MV-4-11 (cell line): ENCODE measurements at regions not wholly inside any gene's neighbourhood (a gene's known extent, or its start where the extent isn't known, plus 50 kb on each side); places are given as distances from the start of the nearest gene placed in this dataset.
A peak's percentile ranks its signal among the peaks of the same experiment; 100 is the strongest.

Experiments used
- DNase-seq: peaks from one replicate; lab custom pipeline; 2025; lab: John Stamatoyannopoulos, UW

DNA sequence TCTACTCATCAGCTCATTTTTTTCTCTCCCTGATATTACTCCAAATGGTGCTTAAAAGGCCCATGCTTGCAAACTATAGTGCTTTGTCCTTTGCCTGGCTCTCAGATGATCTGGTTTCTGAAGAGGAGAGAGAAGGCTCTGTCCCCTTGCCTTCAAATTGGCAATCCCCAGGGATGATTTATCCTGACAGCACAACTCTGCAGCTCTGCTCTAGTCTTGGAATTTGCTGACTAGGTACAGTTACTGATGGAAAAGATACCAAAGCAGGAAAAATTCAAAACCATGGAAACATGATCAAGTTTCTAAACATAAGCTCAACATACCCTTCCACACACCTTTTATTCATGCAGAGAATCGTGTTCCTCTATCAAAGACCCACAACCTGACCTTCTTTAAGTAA lies 106.7 kb upstream of the CADPS start:
- no peak for DNase-seq

DNA sequence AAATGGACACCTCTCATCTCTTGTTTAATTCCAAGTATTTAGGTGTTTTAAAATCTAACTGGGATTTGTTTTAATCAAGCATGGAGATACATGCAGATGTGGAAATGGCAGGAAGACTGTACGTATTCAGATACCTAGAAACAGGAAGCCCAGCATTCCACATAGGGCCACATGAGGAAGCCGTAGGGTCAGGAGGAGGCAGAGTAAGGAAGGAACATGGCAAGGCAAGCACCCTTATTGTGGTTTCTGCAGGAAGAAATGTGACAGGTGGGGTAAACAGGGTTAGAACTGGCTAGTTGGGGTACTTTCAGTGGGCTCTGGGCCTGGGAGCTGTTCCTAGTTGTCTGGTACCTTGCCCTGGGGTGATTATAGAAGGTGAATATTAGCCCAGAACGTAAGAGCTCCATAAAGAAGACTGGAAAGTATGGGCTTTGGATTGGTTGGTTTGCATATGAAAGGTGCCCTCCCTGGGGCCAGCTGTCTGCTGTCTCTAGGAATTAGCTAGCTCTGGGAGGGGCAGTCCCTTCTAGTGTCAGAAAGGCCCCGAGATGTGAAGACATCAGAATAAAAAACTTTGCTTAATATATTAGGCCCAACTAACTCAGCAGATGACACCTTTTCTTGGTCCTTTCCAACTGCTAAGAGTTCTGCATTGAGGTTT lies 107.7 kb upstream of the CADPS start:
- DNase-seq = no peak

DNA sequence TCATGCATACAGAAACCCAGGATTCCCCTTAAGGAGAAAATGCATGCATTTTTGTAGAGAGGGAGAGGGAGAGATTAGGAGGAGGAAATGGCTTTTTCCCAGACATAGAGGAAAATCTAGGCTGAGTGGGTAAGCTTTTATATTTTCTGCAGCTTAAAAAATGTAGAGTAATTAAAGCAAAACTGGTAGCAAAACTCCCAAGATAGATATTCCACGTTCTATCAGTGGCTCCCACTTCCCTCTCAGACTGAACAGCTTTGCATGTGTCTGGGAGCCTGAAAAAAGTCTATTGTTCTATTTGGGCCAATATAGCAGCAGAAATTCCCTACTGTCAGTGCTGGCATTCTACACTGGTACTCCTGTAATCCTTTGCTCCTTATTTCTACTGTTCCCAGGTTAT lies 110.8 kb upstream of the CADPS start:
- DNase-seq = no peak

DNA sequence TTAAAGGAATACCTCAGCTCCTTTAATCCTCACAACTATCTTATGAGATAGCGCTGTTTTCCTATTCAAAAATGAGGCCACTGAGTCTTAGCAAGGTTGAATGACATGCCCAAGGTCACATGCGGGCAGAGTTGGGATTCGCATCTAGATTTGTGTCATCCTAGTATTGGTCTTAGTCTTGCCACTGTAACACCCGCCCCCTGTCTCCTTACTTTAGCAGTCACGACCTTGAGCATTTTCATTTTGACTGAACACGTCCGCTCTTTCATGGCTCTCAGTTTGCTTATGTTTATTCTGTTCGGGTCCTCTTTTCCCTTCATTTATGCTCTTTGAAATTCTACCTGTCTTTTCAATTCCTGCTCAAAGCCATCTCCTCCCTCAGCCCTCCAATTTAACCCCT lies 112.5 kb upstream of the CADPS start:
- no peak for DNase-seq

DNA sequence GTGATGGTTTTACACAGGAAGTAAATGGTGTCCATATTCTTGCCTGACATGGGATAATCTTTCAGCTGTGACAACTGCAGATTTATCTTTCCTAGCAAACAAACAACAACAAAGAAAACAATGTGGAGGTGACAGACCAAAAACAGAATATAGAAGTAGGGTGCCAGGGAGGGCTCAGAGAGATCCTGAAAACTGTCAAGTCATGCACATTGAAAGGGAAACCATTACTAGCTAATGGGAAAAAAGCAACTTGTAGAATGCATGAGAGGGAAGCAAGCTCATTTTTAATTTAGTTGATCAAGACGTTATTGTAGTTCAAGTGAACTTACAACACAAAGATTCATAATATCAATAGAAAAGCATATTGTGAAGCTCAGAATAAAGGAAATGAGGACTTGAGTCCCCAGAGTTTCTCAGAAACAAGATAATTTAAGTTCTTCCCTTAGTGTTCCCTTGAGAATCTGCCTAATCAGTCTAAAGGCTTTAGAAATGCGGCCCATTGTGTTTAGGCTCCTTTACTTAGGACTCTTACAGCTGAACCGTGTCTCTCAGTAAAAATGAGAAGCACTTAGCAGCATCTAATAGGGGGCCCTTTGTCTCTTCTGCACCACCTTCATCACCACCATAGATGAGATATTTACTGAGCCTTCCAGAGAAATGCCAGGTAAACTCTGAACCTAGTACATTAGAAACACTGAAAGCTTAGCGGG lies 115.6 kb upstream of the CADPS start:
- DNase-seq = no peak

DNA sequence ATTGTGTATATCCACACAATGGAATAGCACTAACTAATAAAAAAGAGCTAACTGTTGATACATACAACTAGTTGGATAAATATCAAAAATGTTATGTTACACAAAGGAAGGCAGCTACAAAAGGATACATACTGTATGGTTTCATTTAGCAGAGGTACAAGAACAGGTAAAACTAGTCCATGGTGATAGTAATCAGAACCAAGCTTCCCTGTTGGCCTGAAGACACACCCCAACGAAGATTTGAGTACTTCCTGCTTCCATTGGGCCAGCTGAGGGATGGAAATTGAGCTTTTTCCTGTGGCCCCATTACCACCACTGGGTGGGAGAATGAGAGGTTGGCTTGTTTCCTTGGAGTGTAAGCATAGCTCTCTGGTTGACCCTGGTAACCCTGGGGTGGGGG lies 117.3 kb upstream of the CADPS start:
- DNase-seq = no peak

DNA sequence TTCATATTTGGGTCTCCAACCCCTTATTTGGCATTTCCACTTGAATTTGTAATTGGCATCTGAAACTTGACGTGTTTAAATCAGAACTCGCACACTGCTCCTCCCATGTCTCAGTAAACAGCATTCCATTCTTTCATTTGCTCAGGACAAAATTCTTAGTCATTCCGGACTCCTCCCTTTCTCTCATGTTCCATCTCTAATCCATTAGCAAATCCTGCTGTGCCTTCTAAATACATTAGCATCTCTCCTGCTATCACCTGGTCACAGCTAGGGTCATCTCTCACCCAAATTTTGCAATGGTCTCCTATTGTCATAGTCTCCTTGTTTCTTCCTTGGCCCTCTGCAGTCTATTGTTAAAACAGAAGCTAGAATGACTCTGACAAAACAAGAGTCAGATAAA lies 119.9 kb upstream of the CADPS start:
- DNase-seq = no peak

DNA sequence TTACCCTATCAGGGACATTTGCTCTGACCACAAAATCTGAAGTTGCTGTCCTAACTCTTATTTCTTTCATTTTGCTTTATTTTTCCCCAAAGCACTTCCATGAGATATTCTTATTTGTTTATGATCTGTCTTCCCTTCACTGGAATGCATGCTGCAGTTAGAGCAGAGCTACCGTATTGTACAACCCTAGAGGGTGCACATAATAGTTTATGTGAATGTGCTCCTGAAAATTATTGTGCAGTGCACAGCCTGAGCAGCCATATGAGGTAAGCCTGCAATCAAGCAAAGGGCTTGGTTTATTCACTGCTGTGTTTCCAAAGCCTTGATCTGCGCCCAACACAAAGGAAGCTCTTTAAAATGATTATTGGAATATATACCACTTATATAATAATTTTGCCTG lies 120.3 kb upstream of the CADPS start:
- DNase-seq = no peak

DNA sequence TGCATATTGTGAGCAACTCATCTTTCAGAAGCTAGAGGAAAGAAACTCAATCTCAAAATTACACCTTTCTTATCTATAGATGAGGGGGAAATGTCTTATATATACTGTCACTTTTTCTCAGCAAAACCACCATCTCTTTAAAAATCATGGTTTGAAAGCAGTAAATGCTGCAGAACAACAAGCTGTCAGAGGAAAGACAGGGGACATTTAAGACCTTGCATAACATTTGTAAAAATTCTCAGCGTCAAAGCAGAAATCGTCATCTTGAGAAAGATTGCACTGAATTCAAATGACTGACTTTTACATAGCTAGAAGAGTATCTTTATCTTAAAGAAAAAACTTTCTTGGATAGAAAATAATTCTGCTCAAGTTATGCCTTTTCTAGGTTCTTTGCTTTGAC lies 122.2 kb upstream of the CADPS start:
- DNase-seq = no peak

DNA sequence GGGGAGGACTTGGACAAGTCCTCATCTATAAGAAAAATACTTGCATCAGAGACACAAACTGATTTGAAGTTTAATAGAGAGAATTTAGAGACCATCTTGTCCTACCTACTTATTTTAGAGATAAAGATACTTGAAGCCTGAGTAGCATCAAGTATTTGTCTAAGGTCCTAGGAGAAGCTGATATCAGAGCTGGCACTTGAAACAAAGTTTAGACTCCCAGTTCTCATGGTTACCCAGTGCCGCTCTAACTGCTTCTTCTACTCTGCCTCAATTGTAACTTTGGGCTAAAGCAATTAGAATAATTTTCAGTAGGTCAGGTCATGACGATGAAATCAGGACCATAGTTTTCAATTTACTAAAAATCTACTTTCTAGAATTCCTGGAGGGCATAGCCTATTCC lies 123.9 kb upstream of the CADPS start:
- no peak for DNase-seq

DNA sequence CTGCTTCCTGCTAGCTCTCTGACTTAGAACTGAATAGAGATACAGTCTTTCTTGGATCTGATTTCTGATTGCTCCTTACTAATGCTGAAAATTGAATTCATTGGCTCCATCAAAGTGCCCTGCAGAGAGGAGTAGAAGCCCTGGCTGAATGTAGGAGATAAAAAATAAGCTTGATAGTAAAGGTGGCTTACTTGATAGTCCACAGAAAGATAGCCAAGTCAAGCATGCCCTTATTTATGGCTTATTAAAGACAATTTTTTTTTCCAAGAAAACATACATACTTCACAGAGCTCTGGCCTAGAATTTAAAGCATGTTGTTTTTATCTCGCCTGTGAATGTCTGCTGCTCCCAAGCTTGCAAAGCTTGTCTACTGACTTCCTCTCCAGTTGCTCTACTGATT lies 124.6 kb upstream of the CADPS start:
- DNase-seq = no peak

DNA sequence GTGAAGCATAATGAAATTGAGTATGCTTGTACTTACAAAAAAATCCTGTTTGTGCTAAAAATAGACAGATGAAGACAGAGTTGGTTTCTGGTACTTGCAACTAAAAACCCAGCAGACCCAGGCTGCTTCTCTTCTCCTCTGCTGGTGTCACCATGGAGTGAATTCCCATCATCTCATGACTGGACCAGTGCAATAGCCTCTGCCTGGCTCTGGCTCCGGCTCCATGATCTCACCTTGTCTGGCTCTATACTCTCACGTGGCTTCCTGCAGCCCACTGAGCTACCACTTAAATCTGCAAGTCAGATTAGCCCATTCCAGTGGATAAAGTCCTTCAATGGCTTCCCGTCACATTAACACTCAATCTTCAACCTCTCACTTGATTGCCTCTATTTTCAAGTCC lies 129.2 kb upstream of the CADPS start:
- no peak for DNase-seq

DNA sequence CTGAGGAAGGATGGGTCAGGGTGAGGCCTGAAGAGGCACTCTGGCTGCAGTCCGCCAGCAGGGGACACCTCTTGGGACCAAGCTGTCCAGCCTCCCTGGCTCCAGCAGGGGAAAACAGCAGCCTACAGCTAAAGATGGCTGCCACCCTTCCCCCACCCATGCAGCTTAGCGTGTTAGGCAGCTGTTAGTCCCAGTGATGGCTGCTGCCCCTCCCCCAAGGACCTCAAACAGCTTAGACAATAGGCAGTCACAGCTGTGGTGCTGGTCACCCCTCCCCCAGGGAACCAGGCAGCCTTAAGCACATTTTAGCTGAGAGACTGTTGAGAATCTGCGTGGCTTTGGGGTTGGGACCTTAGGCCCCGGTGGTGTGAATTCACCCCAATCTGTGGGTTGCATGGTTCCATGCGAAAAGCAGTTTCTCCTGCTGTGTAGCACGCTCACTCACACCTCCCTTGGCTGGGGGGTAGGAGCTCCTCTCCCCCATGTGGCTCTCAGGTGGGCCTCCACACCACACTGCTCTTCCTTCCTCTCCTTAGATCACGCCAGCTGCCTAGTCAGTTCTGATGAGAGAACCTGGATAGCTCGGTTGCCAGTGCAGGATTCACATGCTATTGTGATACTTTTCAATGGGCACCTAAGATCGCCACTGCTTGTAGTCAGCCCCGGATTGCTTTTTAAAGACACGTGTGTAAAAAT lies 140.5 kb upstream of the CADPS start:
- no peak for DNase-seq

DNA sequence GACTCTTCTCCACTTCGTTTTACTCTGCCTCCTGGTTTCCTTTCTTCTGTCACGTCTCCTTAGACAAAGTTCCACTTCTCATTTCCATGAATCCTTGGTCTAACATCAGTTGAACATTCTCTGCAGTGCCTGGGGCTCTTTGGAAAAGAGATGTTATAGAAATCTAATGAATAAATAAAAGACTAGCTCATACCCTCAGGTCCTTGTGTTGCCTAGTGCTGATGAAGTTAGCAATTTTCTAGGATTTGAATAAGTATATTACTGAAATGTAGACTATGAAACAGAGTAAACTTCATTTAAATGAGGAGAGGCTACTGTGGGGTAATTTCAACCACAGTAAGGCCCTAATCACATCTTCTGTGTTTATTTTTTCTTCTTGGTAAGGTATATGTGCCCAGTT lies 146.9 kb upstream of the CADPS start:
- DNase-seq = peak; percentile 35

DNA sequence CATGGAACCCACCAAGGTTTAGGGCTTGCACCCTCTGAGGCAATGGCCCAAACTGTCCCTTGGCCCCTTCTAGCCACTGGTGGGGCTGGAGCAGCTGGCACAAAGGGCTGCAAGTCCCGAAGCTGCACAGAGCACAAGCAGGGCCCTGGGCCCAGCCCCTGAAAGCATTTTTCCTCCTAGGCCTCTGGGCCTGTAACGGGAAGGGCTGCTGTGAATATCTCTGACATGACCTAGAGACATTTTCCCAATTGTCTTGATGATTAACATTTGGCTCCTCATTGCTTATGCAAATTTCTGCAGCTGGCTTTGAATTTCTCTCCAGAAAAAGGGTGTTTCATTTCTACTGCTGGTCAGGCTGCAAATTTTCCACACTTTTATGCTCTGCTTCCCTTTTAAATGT lies 151.5 kb upstream of the CADPS start:
- no peak for DNase-seq

DNA sequence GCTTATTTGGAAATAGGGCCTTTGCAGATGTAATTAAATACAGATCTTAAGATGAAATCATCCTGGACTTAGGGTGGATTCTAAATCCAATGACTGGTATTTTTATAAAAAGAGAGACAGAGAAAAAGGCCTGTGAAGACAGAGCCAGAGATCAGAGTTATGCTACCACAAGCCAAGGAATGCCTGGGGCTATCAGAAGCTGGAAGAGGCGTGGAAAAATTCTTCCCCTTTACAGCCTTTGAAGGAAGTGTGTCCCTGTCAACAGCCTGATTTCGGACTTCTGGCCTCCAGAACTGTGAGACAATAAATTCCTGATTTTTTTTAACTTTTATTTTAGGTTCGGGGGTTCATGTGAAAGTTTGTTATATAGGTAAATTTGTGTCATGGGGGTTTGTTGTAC lies 154.1 kb upstream of the CADPS start:
- no peak for DNase-seq

DNA sequence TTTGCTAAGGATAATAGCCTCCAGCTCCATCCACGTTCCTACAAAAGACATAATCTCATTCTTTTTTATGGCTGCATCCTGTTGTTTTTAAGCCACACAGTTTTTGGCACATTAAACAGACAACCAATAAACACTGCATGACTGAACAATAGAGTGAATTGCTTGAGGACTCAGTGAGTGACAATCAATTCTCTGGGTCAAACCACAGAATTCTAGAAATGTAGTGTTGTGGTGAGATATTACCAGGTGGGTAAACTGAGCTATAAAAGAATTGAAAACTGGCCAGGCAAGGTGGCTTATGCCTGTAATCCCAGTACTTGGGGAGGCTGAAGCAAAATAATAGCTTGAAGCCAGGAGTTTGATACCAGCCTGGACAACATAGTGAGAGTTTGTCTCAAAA lies 154.7 kb upstream of the CADPS start:
- DNase-seq = no peak

DNA sequence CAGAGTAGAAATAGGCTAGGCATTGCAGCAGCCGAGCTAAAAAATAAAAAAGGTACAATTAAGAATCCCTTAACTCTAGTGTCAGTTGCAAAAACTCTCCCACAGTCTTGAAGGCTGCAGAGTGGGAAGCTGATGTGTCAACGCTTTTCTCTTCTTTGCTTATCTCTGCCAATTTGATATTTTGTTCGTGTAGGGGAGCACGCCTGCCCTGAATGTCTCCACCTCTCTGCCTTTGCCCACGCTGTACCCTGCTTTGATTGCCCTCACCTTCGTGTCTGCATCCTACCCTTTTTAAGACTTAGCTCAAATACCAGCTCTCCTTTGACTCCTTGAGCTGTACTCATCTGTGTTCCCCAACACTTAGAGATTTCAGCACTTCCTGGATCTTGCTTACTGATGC lies 155.4 kb upstream of the CADPS start:
- DNase-seq = no peak

DNA sequence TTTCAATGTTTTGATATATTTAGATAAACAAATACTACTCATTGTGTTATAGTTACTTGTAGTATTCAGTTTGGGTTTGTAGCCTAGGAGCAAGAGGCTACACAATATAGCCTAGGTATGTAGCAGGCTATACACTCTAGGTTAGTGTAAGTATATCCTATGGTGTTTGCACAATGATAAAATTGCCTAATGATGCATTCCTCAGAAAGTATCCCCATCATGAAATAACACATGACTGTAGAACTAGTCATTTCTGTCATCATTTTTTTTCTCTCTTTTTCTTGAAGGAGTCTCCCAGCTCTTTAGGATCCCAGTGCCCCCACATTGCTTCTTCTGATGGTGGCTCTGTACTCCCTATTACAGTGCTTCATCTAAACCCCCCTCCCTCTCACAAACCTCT lies 157.7 kb upstream of the CADPS start:
- no peak for DNase-seq

DNA sequence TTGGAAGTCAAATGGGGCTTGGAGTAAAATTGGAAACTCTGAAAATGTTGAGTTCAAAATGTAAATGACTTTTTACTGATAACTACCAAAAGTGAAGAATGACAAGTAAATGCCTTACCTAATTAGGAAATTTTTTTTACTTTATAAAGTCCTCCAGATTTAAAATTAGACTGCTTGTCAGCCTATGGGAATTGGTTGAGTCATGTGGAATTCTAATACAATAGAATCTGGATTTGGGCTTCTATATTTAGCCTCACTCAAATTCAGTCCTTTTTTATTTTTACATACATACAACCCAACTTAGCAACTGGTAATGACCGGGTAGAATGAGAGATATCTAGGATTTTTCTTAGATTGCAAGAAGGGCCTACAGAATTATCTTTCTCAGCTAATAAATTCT lies 158.9 kb upstream of the CADPS start:
- DNase-seq = no peak

DNA sequence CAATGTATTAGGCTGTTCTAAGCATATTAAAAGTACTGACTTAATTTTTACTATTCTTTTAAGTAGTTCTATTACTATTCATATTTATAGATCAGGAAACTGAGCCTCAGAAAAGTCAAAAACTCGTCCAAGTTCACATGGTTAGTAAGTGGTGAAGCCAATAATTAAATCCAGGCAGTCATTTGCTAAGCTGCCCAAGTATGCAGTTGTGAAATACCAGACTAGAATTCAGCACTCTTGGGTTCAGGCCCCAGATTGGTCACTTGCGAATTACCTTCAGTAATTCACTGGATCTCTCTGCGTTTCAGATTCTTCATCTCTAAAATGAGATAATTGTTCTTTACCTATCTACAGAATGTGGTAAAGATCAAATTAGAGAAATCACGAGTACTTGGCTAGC lies 161.9 kb upstream of the CADPS start:
- DNase-seq = no peak

DNA sequence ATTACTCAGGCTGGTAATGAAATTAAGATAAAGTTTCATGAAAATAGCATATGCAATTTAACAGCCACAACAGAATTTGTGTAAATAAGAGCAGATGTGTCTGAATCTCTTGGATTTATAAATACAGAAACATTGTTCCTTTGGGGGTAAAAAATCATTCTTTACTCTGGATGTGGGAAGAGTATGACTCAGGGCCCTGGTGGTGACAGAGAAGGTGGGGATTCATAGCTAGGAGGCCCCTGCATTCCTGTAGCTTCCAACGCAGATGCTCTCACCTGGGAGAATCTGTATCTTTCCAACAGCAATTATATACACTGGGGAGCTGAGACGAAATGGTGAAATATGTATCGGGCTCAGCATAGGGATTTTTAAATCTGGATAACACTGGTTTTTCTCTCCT lies 167.6 kb upstream of the CADPS start:
- DNase-seq = no peak

DNA sequence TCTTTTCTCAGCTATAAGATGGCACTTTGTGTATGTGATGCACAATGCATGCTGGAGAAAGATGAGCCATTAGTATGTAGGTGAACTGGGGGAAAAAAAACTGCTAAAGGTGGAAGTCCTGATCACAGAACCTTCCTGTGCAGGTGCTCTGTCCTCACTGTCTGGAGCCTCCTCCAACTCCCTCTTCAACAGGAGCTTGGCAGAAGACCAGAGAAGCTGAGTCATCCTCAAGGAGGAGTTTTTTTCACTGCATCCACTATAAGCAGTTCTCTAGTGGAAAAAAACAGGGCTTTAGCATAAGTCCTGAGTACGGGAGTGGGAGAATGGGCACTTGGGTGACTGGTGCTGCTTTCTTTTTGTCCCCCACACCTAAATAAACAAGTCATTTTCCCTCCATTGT lies 168.4 kb upstream of the CADPS start:
- no peak for DNase-seq

DNA sequence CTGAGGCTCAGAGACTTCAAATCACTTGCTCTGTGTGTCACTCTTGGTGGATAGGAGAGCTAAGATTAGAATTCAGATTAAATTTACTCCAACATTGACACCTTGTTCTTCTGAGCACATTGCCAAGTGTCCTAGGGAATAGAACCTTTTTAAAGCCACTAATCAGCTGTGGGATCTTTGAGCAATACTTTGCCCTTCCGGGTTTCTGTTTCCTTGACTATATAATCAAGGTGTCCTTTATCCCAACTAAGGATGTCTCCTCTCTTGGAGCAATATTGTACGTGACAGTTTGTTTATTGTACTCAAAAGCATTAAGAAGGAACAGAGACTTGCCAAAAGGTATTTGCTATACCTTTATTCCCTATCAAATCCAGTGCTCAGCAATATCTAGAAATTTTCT lies 170.9 kb upstream of the CADPS start:
- no peak for DNase-seq
